GM12878 (cell line): ENCODE measurements at regions not wholly inside any gene's neighbourhood (a gene's known extent, or its start where the extent isn't known, plus 50 kb on each side); places are given as distances from the start of the nearest gene placed in this dataset.

ENCODE experiments used
- ATAC-seq: fragments of 200-7000 bp; cut with Tn5 transposase; 3 replicates; pipeline ENCODE4 v1.9.1; 2020; ENCODE audit warnings: mild to moderate bottlenecking, moderate library complexity
- BruUV-seq: library from RNA; stranded (reverse); fragments of 400-500 nt; replicated peaks from 2 replicates; lab custom pipeline; 2021; lab: Mats Ljungman, UMichigan
- CTCF ChIA-PET: fragments of 300-600 bp; sonication (Branson Sonifier 250); formaldehyde crosslinking; extraction: SDS; loops from one replicate; lab custom pipeline; 2021; ENCODE audit warnings: inconsistent platforms; lab: Yijun Ruan, JAX
- POLR2A ChIA-PET: fragments of 350-600 bp; formaldehyde crosslinking; extraction: SDS; loops from one replicate; lab custom pipeline; 2021; ENCODE audit warnings: inconsistent platforms; lab: Charles Lee
- RAD21 ChIA-PET: fragments of 300-600 bp; sonication (Branson Sonifier 250); formaldehyde crosslinking; loops from one replicate; lab custom pipeline; 2023; ENCODE audit warnings: antibody characterized with exemption; ENCODE audit not compliant: unreplicated experiment; lab: Charles Lee
- SMC1A ChIA-PET: fragments of 300-600 bp; sonication (Branson Sonifier 250); formaldehyde crosslinking; loops from one replicate; lab custom pipeline; 2023; ENCODE audit not compliant: unreplicated experiment, uncharacterized antibody; lab: Charles Lee
- DNase-seq: peaks from one replicate; pipeline ENCODE4 v3.0.0-alpha.2; 2011; ENCODE audit warnings: low read depth, low spot score
- FAIRE-seq: peaks from 3 replicates; lab custom pipeline; 2011; peaks lifted over from hg19 to GRCh38; lab: Jason Lieb, UNC
- H2AFZ ChIP-seq: 2 replicates; pipeline ENCODE4 v1.6.0; 2011; ENCODE audit warnings: low read depth, low read length, control low read depth; ENCODE audit not compliant: control insufficient read depth
- H3K27ac ChIP-seq: 2 replicates; pipeline ENCODE4 v1.5.1; 2011; ENCODE audit warnings: control low read depth; ENCODE audit not compliant: control insufficient read depth, insufficient read depth
- H3K27me3 ChIP-seq, 2 experiments: replicated peaks in 1 of 2; 2 replicates each; pipeline versions ENCODE4 v1.6.0 to v1.6.1; 2011; ENCODE audit warnings: low read length in 1 of 2; ENCODE audit not compliant: control insufficient read depth in 2 of 2, insufficient read depth in 2 of 2
- H3K36me3 ChIP-seq, 2 experiments: 2 replicates each; pipeline ENCODE4 v1.5.1; 2011; ENCODE audit warnings: low read length in 1 of 2; ENCODE audit not compliant: control insufficient read depth in 2 of 2, insufficient read depth in 2 of 2
- H3K4me1 ChIP-seq: 2 replicates; pipeline ENCODE4 v1.6.1; 2011; ENCODE audit warnings: mild to moderate bottlenecking, low read length, moderate library complexity, mixed read lengths; ENCODE audit not compliant: control insufficient read depth, insufficient read depth
- H3K4me2 ChIP-seq: 2 replicates; pipeline ENCODE4 v1.6.0; 2011; ENCODE audit warnings: control low read depth; ENCODE audit not compliant: control insufficient read depth, insufficient read depth
- H3K4me3 ChIP-seq: fragments of 200-600 bp; sonication (generic); 2 replicates; pipeline ENCODE4 v1.5.1; 2016
- H3K79me2 ChIP-seq: 2 replicates; pipeline ENCODE4 v1.6.0; 2011; ENCODE audit warnings: low read length; ENCODE audit not compliant: control insufficient read depth, insufficient read depth
- H3K9ac ChIP-seq: 2 replicates; pipeline ENCODE4 v1.8.0; 2011; ENCODE audit warnings: low read length, control low read depth, mixed read lengths; ENCODE audit not compliant: control insufficient read depth, insufficient read depth
- H3K9me3 ChIP-seq: replicated peaks from 3 replicates; pipeline ENCODE4 v1.5.1; 2011; ENCODE audit warnings: mild to moderate bottlenecking, low read length; ENCODE audit not compliant: control insufficient read depth, insufficient read depth
- H4K20me1 ChIP-seq: 2 replicates; pipeline ENCODE4 v1.6.0; 2011; ENCODE audit not compliant: control insufficient read depth, insufficient read depth
- CBX3 ChIP-seq: fragments of 200-600 bp; sonication (generic); IDR thresholded peaks from 2 replicates; pipeline ENCODE4 v1.6.1; 2016; ENCODE audit warnings: low read depth, borderline replicate concordance
- EED ChIP-seq: sonication (generic); IDR thresholded peaks from 2 replicates; pipeline ENCODE4 v1.6.1; 2016; ENCODE audit warnings: antibody characterized with exemption, low read depth
- EZH2 ChIP-seq: IDR thresholded peaks from 2 replicates; pipeline ENCODE4 v1.6.1; 2012; ENCODE audit warnings: low read depth, mild to moderate bottlenecking, control low read depth, inconsistent platforms, low read length, borderline replicate concordance; ENCODE audit not compliant: control insufficient read depth
- POU2F2 ChIP-seq: IDR thresholded peaks from 3 replicates; pipeline ENCODE4 v1.6.1; 2011; ENCODE audit warnings: low read depth, mild to moderate bottlenecking, low read length, borderline replicate concordance
- PRDM15 ChIP-seq: fragments of 450-650 bp; formaldehyde crosslinking; IDR thresholded peaks from 2 replicates; pipeline ENCODE4 v1.4.0; 2020; ENCODE audit warnings: mild to moderate bottlenecking, moderate library complexity
- REST ChIP-seq: IDR thresholded peaks from 2 replicates; pipeline ENCODE4 v1.6.1; 2012; ENCODE audit warnings: mild to moderate bottlenecking, low read depth, low read length
- SRF ChIP-seq, 2 experiments: IDR thresholded peaks; 2 replicates each; pipeline ENCODE4 v1.6.1; 2011; ENCODE audit warnings: low read depth in 2 of 2, low read length in 2 of 2, mild to moderate bottlenecking in 1 of 2, moderate library complexity in 1 of 2
- WGBS: methylation state at CpG from one replicate; pipeline ENCODE4 v1.1.6; 2016; ENCODE audit warnings: low lambda C conversion rate; ENCODE audit not compliant: insufficient replicate concordance, insufficient coverage; ENCODE audit errors: missing lambda C conversion rate; 5-methylcytosine and 5-hydroxymethylcytosine counted together
- in situ Hi-C: fragments of 300-500 bp; cut with MboI; formaldehyde crosslinking; loops from 9 replicates; pipeline ENCODE4 v1.14.3; 2018; ENCODE audit warnings: mixed read lengths
- intact Hi-C: fragments of 100-400 bp; cut with micrococcal nuclease; formaldehyde crosslinking; loops from one replicate; pipeline ENCODE4 v1.14.2; 2022; ENCODE audit not compliant: unreplicated experiment

- no peak overlapping the region for H3K4me3 ChIP-seq
- no TSS peak for BruUV-seq
These were observed 240.5 kb upstream of the KCNJ16 start for GRCh38 chr17:69834494-69834893.

More at GRCh38 chr17:69834494-69834893, 240.5 kb upstream of the KCNJ16 start:
- Histone ChIP-seq H3K9me3 (no peaks in the 10 kb centered on the region), H3K36me3 (no peaks in the 10 kb centered on the region), H3K79me2 (no peaks in the 10 kb centered on the region), H3K4me2 (no peak overlapping the region), H3K27me3 (no peaks in the 10 kb centered on the region), H3K27ac (no peak overlapping the region), H2AFZ (no peak overlapping the region), H3K9ac (no peak overlapping the region)
- no peak for ATAC-seq
- intact Hi-C loops (no loop called here), in situ Hi-C loops (no loop called here)
- ChIA-PET CTCF (interaction anchor here (0.7 kb wide), 1 partner anchor 12 kb away, joined by 3 read pairs; no protein-coding TSS in a partner anchor), SMC1A (no interaction called here), RAD21 (no interaction called here), POLR2A (no interaction called here)
- TF ChIP-seq EZH2 = no peak
- TF ChIP-seq POU2F2 = no peak
- TF ChIP-seq PRDM15 (CRISPR knock-in tag) = no peak
- TF ChIP-seq CBX3 = no peak
- no peak for TF ChIP-seq SRF (IDR thresholded peaks at IDR 0.05; ENCODE audit: low read depth in 2 of 2, low read length in 2 of 2)
- no peak for TF ChIP-seq EED
- no peak for TF ChIP-seq REST
- TF ChIP-seq, all 136 proteins: peak for 0
- no peaks in the 10 kb centered on the region for H4K20me1 ChIP-seq
- FAIRE-seq (no peak), DNase-seq (no peak)
- 35% methylated on average over 2 of the region's 2 CpGs for WGBS
- no peaks in the 10 kb centered on the region for H3K4me1 ChIP-seq
